ENCODE measurements at regions not wholly inside any gene's neighbourhood (a gene's known extent, or its start where the extent isn't known, plus 50 kb on each side); places are given as distances from the start of the nearest gene placed in this dataset.

DNA sequence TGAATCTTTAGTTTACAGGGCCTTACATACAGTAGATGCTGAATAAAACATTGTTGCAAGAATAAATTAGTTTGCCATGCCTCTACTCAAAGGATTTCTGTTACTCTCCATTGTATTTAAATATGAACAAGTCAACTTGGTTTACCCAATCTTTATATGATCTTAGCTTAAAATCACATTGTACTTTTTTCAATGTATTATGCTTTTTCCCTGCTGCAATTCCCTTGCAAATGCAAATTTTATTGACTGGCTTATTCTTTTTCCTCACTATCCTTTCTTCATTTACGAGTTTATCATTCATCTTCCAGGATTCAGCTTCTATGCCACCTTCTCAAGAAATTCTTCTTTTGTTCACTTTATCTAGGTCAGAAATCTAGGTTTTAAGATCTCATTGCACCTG lies 571.4 kb upstream of the ZNF804A start:
- TF ChIP-seq POLR2A (IDR thresholded peaks at IDR 0.05), result no peak
- TF ChIP-seq CTCF (IDR thresholded peaks at IDR 0.05), result no peak

Measured in Peyer's patch (tissue), 4 donors.